ENCODE measurements at regions not wholly inside any gene's neighbourhood (a gene's known extent, or its start where the extent isn't known, plus 50 kb on each side); places are given as distances from the start of the nearest gene placed in this dataset.

DNA sequence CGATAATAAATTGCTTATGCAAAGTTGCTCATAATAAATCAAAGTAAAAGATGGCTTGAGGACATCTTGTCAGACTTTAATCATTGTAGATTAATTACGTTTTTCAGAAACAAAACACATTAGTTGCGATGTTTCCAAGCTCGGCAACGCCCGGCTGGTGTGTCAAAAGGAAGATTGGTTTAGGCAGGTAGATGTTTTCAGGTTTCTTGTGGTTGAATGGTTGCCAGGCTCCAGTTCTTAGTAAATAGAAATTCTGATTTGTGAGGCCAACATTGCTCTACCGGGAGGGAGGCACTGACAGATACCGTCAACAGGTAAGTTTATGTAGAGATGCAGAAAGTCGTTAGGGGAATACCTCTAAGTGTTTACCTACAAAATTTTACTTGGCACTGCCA lies 280.3 kb downstream of the NPR3 start:
- TF ChIP-seq, protein P1, sequence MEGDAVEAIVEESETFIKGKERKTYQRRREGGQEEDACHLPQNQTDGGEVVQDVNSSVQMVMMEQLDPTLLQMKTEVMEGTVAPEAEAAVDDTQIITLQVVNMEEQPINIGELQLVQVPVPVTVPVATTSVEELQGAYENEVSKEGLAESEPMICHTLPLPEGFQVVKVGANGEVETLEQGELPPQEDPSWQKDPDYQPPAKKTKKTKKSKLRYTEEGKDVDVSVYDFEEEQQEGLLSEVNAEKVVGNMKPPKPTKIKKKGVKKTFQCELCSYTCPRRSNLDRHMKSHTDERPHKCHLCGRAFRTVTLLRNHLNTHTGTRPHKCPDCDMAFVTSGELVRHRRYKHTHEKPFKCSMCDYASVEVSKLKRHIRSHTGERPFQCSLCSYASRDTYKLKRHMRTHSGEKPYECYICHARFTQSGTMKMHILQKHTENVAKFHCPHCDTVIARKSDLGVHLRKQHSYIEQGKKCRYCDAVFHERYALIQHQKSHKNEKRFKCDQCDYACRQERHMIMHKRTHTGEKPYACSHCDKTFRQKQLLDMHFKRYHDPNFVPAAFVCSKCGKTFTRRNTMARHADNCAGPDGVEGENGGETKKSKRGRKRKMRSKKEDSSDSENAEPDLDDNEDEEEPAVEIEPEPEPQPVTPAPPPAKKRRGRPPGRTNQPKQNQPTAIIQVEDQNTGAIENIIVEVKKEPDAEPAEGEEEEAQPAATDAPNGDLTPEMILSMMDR (optimal IDR thresholded peaks at IDR 0.05 in 1 of 3, IDR thresholded peaks at IDR 0.05 in 1 of 3, conservative IDR thresholded peaks at IDR 0.05 in 1 of 3; ENCODE audit: extremely low read depth in 1 of 3, insufficient read depth in 2 of 3, low read length in 3 of 3), result no peak
- no peak for TF ChIP-seq EZH2 (IDR thresholded peaks at IDR 0.05; ENCODE audit: low read length)
